Spleen (tissue), 11 donors: ENCODE measurements at regions not wholly inside any gene's neighbourhood (a gene's known extent, or its start where the extent isn't known, plus 50 kb on each side); places are given as distances from the start of the nearest gene placed in this dataset.

Source experiments
- DNase-seq: peaks from one replicate; pipeline ENCODE4 v3.0.0-alpha.2; 2020
- H3K27ac ChIP-seq, 8 donors: fragments of 200-600 bp; sonication (generic) in 7 of 8; 1 replicate in 4 of 8; 2 replicates in 4 of 8; pipeline versions ENCODE4 v1.5.0 to v1.8.0; 2016 to 2021; ENCODE audit warnings: inconsistent platforms in 4 of 8, mild to moderate bottlenecking in 4 of 8, moderate library complexity in 1 of 8
- H3K27me3 ChIP-seq, 7 donors: fragments of 200-600 bp; sonication (generic) in 6 of 7; replicated peaks in 1 of 7; 1 replicate in 4 of 7; 2 replicates in 3 of 7; pipeline versions ENCODE4 v1.5.0 to v1.8.0; 2016 to 2021; ENCODE audit warnings: inconsistent platforms in 3 of 7, mild to moderate bottlenecking in 1 of 7
- H3K36me3 ChIP-seq, 6 donors: fragments of 200-600 bp; sonication (generic) in 5 of 6; 1 replicate in 4 of 6; 2 replicates in 2 of 6; pipeline versions ENCODE4 v1.5.0 to v1.8.0; 2016 to 2021; ENCODE audit warnings: inconsistent platforms in 2 of 6
- H3K4me1 ChIP-seq, 6 donors: fragments of 200-600 bp; sonication (generic) in 5 of 6; 1 replicate in 3 of 6; 2 replicates in 3 of 6; pipeline versions ENCODE4 v1.5.0 to v1.8.0; 2016 to 2021; ENCODE audit warnings: inconsistent platforms in 3 of 6
- H3K4me3 ChIP-seq, 8 donors: fragments of 200-600 bp; sonication (generic) in 7 of 8; 1 replicate in 4 of 8; 2 replicates in 4 of 8; pipeline versions ENCODE4 v1.5.0 to v1.8.0; 2016 to 2021; ENCODE audit warnings: inconsistent platforms in 4 of 8, mild to moderate bottlenecking in 4 of 8, moderate library complexity in 2 of 8
- H3K9me3 ChIP-seq, 8 donors: fragments of 200-600 bp; sonication (generic) in 7 of 8; 1 replicate in 4 of 8; 2 replicates in 4 of 8; pipeline versions ENCODE4 v1.5.0 to v1.8.0; 2016 to 2021; ENCODE audit warnings: inconsistent platforms in 4 of 8
- POLR2A ChIP-seq, 3 donors: fragments of 450-650 bp; IDR thresholded peaks; one replicate each; pipeline ENCODE4 v1.5.1; 2017; ENCODE audit warnings: antibody characterized with exemption in 3 of 3, mild to moderate bottlenecking in 1 of 3
- POLR2AphosphoS5 ChIP-seq, 3 donors: sonication (generic); formaldehyde crosslinking; IDR thresholded peaks; one replicate each; pipeline ENCODE4 v1.5.1; 2017; ENCODE audit warnings: antibody characterized with exemption in 3 of 3
- WGBS, 5 donors: extraction: QIAGEN DNeasy Blood & Tissue Kit in 3 of 5; methylation state at CpG; one replicate each; pipeline versions ENCODE4 v1.1.5 to v1.1.7; 2013 to 2018; 5-methylcytosine and 5-hydroxymethylcytosine counted together
- intact Hi-C: fragments of 100-400 bp; cut with DNase I; formaldehyde crosslinking; loops from one replicate; pipeline ENCODE4 v1.15.0; 2023; ENCODE audit warnings: low total_unique reads
- TF ChIP-seq, protein P1 (sequence below), 11 experiments: fragments of 200-600 bp in 7 of 11; fragments of 450-650 bp in 4 of 11; sonication (generic) in 4 of 11; IDR thresholded peaks in 8 of 11; conservative IDR thresholded peaks in 3 of 11; 1 replicate in 7 of 11; 2 replicates in 4 of 11; pipeline versions ENCODE4 v1.4.0 to v1.8.0; 2016 to 2021; ENCODE audit warnings: antibody characterized with exemption in 11 of 11, inconsistent platforms in 4 of 11, mild to moderate bottlenecking in 1 of 11
- donor health status: healthy with polysubstance abuse.
- donor health status: DM: no; HTN: no; CAD: no; lungs with moderate emphysema.
- donor health status: DM: no; HTN: no; CAD: no.
- donor health status: Bipolar disorder and iron deficiency.
- donor health status: healthy.
- donor health status: DM: no; HTN: no; CAD: no.
- donor health status: DM: yes; HTN: yes; CAD: no.

- WGBS, 5 donors, result 67 to 83% (median 79%) methylated on average over 3 to 4 of the region's 4 CpGs
- no peak overlapping the region for H3K4me3 ChIP-seq
- no peak for DNase-seq
- H3K9me3 ChIP-seq, result peaks cover 0 to 19% (median 14%) of the 10 kb centered on the region in 8 donors
- H3K27me3 ChIP-seq, result no peaks in the 10 kb centered on the region
- H3K27ac ChIP-seq, result no peak overlapping the region
- intact Hi-C loops, result no loop called here
- TF ChIP-seq POLR2A (IDR thresholded peaks at IDR 0.05), result no peak
- no peak for TF ChIP-seq POLR2AphosphoS5 (IDR thresholded peaks at IDR 0.05)
- TF ChIP-seq, protein P1, sequence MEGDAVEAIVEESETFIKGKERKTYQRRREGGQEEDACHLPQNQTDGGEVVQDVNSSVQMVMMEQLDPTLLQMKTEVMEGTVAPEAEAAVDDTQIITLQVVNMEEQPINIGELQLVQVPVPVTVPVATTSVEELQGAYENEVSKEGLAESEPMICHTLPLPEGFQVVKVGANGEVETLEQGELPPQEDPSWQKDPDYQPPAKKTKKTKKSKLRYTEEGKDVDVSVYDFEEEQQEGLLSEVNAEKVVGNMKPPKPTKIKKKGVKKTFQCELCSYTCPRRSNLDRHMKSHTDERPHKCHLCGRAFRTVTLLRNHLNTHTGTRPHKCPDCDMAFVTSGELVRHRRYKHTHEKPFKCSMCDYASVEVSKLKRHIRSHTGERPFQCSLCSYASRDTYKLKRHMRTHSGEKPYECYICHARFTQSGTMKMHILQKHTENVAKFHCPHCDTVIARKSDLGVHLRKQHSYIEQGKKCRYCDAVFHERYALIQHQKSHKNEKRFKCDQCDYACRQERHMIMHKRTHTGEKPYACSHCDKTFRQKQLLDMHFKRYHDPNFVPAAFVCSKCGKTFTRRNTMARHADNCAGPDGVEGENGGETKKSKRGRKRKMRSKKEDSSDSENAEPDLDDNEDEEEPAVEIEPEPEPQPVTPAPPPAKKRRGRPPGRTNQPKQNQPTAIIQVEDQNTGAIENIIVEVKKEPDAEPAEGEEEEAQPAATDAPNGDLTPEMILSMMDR (IDR thresholded peaks at IDR 0.05 in 8 of 11, conservative IDR thresholded peaks at IDR 0.05 in 3 of 11), result no peak
- peaks cover 0 to 40% (median 13%) of the 10 kb centered on the region in 6 donors for H3K4me1 ChIP-seq
- peaks cover 0 to 10% (median 0%) of the 10 kb centered on the region in 6 donors for H3K36me3 ChIP-seq
These were observed 69.6 kb upstream of the GSE1 start for GRCh38 chr16:85543536-85543935.

DNA sequence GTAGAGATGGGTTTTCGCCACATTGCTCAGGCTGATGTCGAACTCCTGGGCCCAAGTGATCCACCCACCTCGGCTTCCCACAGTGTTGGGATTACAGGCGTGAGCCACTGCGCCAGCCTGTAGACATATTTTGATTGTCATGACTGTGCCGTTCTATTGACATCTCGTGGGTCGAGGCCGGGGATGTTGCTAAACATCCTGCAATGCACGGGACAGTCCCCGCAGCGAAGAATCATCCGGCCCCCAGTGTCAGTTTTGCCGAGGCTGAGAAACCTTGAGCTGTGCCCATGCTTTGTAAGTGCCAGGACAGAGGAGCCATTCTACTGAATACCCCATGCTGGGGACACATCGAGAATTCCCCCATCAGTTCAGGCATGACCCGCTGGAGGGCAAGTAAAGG lies 69.1 kb upstream of the GSE1 start:
- intact Hi-C loops, result no loop called here
- Histone ChIP-seq H3K9me3 (peaks cover 0 to 16% (median 13%) of the 10 kb centered on the region in 8 donors), H3K4me1 (peaks cover 0 to 40% (median 13%) of the 10 kb centered on the region in 6 donors), H3K27ac (no peak overlapping the region), H3K4me3 (no peak overlapping the region), H3K36me3 (peaks cover 0 to 10% (median 0%) of the 10 kb centered on the region in 6 donors), H3K27me3 (no peaks in the 10 kb centered on the region)
- WGBS, 5 donors, result 54 to 86% (median 80%) methylated on average over 16 of the region's 16 CpGs
- no peak for DNase-seq
- TF ChIP-seq POLR2AphosphoS5 (IDR thresholded peaks at IDR 0.05) (no peak), POLR2A (IDR thresholded peaks at IDR 0.05) (no peak)
- TF ChIP-seq, protein P1 (IDR thresholded peaks at IDR 0.05 in 8 of 11, conservative IDR thresholded peaks at IDR 0.05 in 3 of 11), result no peak

GRCh38 chr16:85544668-85545067 lies 68.5 kb upstream of the GSE1 start:
- intact Hi-C loops, result no loop called here
- Histone ChIP-seq H3K27ac (no peak overlapping the region), H3K4me3 (no peak overlapping the region), H3K9me3 (peaks cover 0 to 9% (median 7%) of the 10 kb centered on the region in 8 donors), H3K36me3 (peaks cover 0 to 10% (median 0%) of the 10 kb centered on the region in 6 donors), H3K4me1 (peaks cover 0 to 45% (median 15%) of the 10 kb centered on the region in 6 donors), H3K27me3 (no peaks in the 10 kb centered on the region)
- 63 to 88% (median 80%) methylated on average over 16 of the region's 16 CpGs for WGBS, 5 donors
- DNase-seq, result no peak
- TF ChIP-seq, protein P1 (IDR thresholded peaks at IDR 0.05 in 8 of 11, conservative IDR thresholded peaks at IDR 0.05 in 3 of 11), result no peak
- TF ChIP-seq POLR2A (IDR thresholded peaks at IDR 0.05), result no peak
- TF ChIP-seq POLR2AphosphoS5 (IDR thresholded peaks at IDR 0.05), result no peak

DNA sequence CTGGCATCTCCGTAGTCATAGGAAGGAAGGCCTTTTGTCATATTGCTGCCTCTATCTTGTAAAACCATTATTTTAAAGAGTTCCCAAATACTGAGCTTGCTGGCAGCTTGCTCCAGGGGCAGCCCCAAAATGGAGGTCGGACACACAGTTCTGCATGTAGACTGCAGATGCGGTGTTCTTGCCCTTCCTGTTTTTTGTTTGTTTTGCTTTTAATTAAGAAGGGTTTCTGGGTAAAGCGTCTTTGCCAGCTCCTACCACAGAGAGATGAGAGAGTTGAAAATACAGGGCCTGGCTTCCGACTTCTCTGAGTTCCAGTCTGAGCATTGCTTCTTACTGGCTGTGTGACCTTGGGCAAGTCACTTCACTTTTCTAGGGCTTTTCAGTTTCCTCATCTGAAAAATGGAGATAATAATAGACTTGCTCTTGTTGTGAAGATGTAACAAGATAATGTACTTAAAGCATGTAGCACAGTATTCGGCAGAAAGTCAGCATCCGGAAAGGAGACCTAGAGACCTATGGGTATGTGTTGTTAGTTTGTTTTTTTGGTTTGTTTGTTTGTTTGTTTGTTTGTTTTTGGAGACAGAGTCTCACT lies 67.8 kb upstream of the GSE1 start:
- DNase-seq, result no peak
- no peak overlapping the region for H3K4me3 ChIP-seq
- no peak overlapping the region for H3K27ac ChIP-seq
- 75 to 94% (median 85%) methylated on average over 7 of the region's 7 CpGs for WGBS, 5 donors
- H3K4me1 ChIP-seq, result peaks cover 0 to 52% (median 18%) of the 10 kb centered on the region in 6 donors
- H3K9me3 ChIP-seq, result peaks cover 0 to 3% (median under 1%) of the 10 kb centered on the region in 8 donors
- TF ChIP-seq POLR2AphosphoS5 (IDR thresholded peaks at IDR 0.05) (no peak), POLR2A (IDR thresholded peaks at IDR 0.05) (no peak)
- TF ChIP-seq, protein P1 (IDR thresholded peaks at IDR 0.05 in 8 of 11, conservative IDR thresholded peaks at IDR 0.05 in 3 of 11), result no peak
- H3K27me3 ChIP-seq, result no peaks in the 10 kb centered on the region
- H3K36me3 ChIP-seq, result peaks cover 0 to 4% (median 0%) of the 10 kb centered on the region in 6 donors
- intact Hi-C loops, result no loop called here
